Heart left ventricle (tissue), 13 donors: ENCODE measurements at regions not wholly inside any gene's neighbourhood (a gene's known extent, or its start where the extent isn't known, plus 50 kb on each side); places are given as distances from the start of the nearest gene placed in this dataset.

ENCODE experiments used
- POLR2A ChIP-seq, 2 donors: fragments of 450-650 bp; IDR thresholded peaks; one replicate each; pipeline ENCODE4 v1.6.1; 2017; ENCODE audit warnings: antibody characterized with exemption in 2 of 2, mild to moderate bottlenecking in 2 of 2, moderate library complexity in 2 of 2
- TF ChIP-seq, protein P1 (sequence below), 12 donors: fragments of 200-600 bp; sonication (generic) in 4 of 12; IDR thresholded peaks; one replicate each; pipeline versions ENCODE4 v1.5.0 to v1.8.0; 2018 to 2022; ENCODE audit warnings: antibody characterized with exemption in 12 of 12, mild to moderate bottlenecking in 5 of 12
- donor health status: ischemic (EF 13 %, LVEDD 7.1; RV severe dilation, severe dysfunction).
- donor health status: DM: no; HTN: yes; CAD: no.
- donor health status: DM: no; HTN: no; CAD: no.
- donor health status: ischemic (EF 25% LVEDD 6.9; RV normal size, moderate dysfunction).
- donor health status: ischemic (EF 25% LVEDD 5.7; RV mildly dilated, moderate dysfunction).
- donor health status: ischemic (EF 35%, LVEDD 5.7; RV mildly dilated, moderate dysfunction).
- donor health status: nonischemic (EF 11% LVEDD 7.7; RV severe dilation, severe dysfunction).
- donor health status: DM: yes; HTN: yes; CAD: no.
- donor health status: PGD.
- donor health status: ischemic (EF 29% LVEDD 5.4; RV normal size, mild dysfunction).
- donor health status: nonischemic (EF 23%, LVEDD 6.1; RV moderate dilation, normal function).

DNA sequence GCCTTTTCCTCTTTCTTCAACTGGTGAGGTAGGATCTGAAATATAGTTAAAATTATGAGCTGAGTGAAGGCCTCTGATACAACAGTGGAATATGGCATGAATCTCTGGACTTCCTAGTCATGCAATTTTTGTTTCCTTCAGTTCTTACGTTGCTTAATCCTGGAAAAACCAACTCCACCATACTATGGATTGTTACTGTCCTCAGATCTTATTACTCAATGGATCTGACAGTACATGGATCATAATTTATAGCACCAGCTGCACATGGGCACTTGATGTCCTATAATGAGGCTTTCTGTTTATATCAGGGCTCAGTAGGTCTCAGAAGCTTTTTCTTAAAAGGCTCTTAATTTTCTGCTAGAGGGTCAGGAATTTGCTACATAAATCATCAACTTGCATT, 1341.0 kb upstream of the EYS start:
- TF ChIP-seq, protein P1, sequence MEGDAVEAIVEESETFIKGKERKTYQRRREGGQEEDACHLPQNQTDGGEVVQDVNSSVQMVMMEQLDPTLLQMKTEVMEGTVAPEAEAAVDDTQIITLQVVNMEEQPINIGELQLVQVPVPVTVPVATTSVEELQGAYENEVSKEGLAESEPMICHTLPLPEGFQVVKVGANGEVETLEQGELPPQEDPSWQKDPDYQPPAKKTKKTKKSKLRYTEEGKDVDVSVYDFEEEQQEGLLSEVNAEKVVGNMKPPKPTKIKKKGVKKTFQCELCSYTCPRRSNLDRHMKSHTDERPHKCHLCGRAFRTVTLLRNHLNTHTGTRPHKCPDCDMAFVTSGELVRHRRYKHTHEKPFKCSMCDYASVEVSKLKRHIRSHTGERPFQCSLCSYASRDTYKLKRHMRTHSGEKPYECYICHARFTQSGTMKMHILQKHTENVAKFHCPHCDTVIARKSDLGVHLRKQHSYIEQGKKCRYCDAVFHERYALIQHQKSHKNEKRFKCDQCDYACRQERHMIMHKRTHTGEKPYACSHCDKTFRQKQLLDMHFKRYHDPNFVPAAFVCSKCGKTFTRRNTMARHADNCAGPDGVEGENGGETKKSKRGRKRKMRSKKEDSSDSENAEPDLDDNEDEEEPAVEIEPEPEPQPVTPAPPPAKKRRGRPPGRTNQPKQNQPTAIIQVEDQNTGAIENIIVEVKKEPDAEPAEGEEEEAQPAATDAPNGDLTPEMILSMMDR (IDR thresholded peaks at IDR 0.05), result no peak
- no peak for TF ChIP-seq POLR2A (IDR thresholded peaks at IDR 0.05)
